Stimulated activated CD8-positive, alpha-beta memory T cell treated with anti-CD3 and anti-CD28 coated beads, Interleukin-15, amount 100 ng/mL, for 1 hour (primary cell): ENCODE measurements at regions not wholly inside any gene's neighbourhood (a gene's known extent, or its start where the extent isn't known, plus 50 kb on each side); places are given as distances from the start of the nearest gene placed in this dataset.

Experiments used
- DNase-seq: peaks from one replicate; pipeline ENCODE4 v3.0.0-alpha.2; 2020; ENCODE audit warnings: low read depth

GRCh38 chr10:3897156-3897555 lies 112.1 kb upstream of the KLF6 start:
- DNase-seq, result no peak

GRCh38 chr10:3896161-3896560 lies 111.2 kb upstream of the KLF6 start:
- DNase-seq, result no peak

GRCh38 chr10:3895045-3895631 lies 110.1 kb upstream of the KLF6 start:
- no peak for DNase-seq

- no peak for DNase-seq
Observed at GRCh38 chr10:3893901-3894563, 109.0 kb upstream of the KLF6 start.

- DNase-seq, result no peak
Observed at GRCh38 chr10:3892440-3893425, 107.7 kb upstream of the KLF6 start.

GRCh38 chr10:3891396-3891795 lies 106.4 kb upstream of the KLF6 start:
- DNase-seq, result no peak

GRCh38 chr10:3890602-3891352 lies 105.8 kb upstream of the KLF6 start:
- DNase-seq, result no peak

- DNase-seq, result no peak
Observed at GRCh38 chr10:3889961-3890522, 105.0 kb upstream of the KLF6 start.

GRCh38 chr10:3887885-3888476 lies 103.0 kb upstream of the KLF6 start:
- no peak for DNase-seq

- DNase-seq, result no peak
Observed at GRCh38 chr10:3887404-3887803, 102.4 kb upstream of the KLF6 start.

GRCh38 chr10:3886641-3887251 lies 101.7 kb upstream of the KLF6 start:
- no peak for DNase-seq

GRCh38 chr10:3886191-3886590 lies 101.2 kb upstream of the KLF6 start:
- no peak for DNase-seq

- no peak for DNase-seq
Observed at GRCh38 chr10:3882855-3883254, 97.8 kb upstream of the KLF6 start.

- DNase-seq, result no peak
Observed at GRCh38 chr10:3881622-3882021, 96.6 kb upstream of the KLF6 start.

- DNase-seq, result no peak
Observed at GRCh38 chr10:3879073-3879472, 94.1 kb upstream of the KLF6 start.

- DNase-seq, result no peak
Observed at GRCh38 chr10:3877211-3878000, 92.4 kb upstream of the KLF6 start.

- DNase-seq, result no peak
Observed at GRCh38 chr10:3876350-3876962, 91.4 kb upstream of the KLF6 start.

- DNase-seq, result no peak
Observed at GRCh38 chr10:3875842-3876235, 90.8 kb upstream of the KLF6 start.

- DNase-seq, result no peak
Observed at GRCh38 chr10:3874990-3875841, 90.2 kb upstream of the KLF6 start.
